ENCODE measurements at regions not wholly inside any gene's neighbourhood (a gene's known extent, or its start where the extent isn't known, plus 50 kb on each side); places are given as distances from the start of the nearest gene placed in this dataset.

DNA sequence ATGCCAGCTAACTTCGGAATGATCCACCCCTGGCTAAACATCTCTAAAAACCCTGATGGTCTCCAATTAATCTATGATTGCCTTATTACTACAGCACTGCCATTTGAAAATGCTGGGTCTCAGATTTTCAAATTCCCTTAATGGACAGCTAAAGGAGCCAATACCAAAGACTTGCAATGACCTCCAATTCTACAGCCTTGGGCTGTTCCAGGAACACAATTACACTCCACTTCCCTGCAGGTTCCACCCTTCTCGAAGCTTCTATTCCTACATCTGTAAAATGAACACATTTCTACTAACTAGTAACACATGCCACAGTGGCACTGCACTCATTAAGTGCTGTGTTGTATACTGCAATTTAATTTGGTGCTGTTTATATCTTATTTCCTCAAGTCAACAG lies 85.7 kb upstream of the AK4 start:
- TF ChIP-seq, protein P1, sequence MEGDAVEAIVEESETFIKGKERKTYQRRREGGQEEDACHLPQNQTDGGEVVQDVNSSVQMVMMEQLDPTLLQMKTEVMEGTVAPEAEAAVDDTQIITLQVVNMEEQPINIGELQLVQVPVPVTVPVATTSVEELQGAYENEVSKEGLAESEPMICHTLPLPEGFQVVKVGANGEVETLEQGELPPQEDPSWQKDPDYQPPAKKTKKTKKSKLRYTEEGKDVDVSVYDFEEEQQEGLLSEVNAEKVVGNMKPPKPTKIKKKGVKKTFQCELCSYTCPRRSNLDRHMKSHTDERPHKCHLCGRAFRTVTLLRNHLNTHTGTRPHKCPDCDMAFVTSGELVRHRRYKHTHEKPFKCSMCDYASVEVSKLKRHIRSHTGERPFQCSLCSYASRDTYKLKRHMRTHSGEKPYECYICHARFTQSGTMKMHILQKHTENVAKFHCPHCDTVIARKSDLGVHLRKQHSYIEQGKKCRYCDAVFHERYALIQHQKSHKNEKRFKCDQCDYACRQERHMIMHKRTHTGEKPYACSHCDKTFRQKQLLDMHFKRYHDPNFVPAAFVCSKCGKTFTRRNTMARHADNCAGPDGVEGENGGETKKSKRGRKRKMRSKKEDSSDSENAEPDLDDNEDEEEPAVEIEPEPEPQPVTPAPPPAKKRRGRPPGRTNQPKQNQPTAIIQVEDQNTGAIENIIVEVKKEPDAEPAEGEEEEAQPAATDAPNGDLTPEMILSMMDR (conservative IDR thresholded peaks at IDR 0.05; ENCODE audit: low read depth, low read length): no peak

DNA sequence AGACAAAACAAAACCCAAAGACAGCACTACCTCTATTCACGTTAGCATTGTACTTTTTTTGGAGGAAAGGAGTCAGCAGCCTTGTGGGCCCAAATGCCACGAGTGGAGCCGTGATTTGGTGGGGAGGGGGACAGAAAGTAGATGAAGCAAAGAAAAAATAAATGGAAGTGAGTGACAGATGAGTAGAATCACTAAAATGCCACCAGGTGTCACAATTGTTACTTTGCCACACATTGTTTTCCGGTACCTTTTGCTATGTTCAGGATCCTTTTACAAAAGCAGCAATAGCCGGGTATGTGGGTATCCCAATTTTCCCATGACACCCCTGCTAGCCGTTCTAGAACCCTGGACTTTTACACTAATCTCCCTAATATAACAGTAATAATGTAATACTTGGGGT lies 85.0 kb upstream of the AK4 start:
- TF ChIP-seq, protein P1 (conservative IDR thresholded peaks at IDR 0.05; ENCODE audit: low read depth, low read length): peak; percentile 42
- no peak overlapping the region for H3K4me3 ChIP-seq (ENCODE audit: low read depth, low read length)
- no peak for DNase-seq (ENCODE audit: low read depth)

More for the DNA sequence above, 85.7 kb upstream of the AK4 start:
- no peak for DNase-seq (ENCODE audit: low read depth)
- no peak overlapping the region for H3K4me3 ChIP-seq (ENCODE audit: low read depth, low read length)

DNA sequence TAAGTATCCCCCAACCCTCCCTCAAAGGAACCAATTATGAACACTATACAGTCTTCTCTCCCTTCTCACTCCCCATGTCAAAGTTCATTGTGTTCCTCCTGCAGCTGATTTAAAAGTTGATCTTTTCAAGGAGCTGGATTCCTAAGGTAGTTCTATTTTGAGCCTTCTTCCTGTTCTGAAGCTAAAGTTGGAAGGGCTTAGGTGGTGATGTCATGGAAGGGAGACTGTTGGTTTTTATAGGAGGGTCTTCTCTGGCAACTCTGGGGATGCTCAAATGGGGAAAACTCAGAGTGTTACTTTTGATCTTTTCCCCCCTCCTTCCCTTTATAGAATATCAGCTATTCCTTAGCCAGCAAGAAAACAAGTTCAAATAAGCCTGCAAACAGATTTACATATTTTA lies 83.0 kb upstream of the AK4 start:
- TF ChIP-seq, protein P1 (conservative IDR thresholded peaks at IDR 0.05; ENCODE audit: low read depth, low read length): no peak
- no peak for DNase-seq (ENCODE audit: low read depth)
- peak overlapping the region; percentile 79 for H3K4me3 ChIP-seq (ENCODE audit: low read depth, low read length)

DNA sequence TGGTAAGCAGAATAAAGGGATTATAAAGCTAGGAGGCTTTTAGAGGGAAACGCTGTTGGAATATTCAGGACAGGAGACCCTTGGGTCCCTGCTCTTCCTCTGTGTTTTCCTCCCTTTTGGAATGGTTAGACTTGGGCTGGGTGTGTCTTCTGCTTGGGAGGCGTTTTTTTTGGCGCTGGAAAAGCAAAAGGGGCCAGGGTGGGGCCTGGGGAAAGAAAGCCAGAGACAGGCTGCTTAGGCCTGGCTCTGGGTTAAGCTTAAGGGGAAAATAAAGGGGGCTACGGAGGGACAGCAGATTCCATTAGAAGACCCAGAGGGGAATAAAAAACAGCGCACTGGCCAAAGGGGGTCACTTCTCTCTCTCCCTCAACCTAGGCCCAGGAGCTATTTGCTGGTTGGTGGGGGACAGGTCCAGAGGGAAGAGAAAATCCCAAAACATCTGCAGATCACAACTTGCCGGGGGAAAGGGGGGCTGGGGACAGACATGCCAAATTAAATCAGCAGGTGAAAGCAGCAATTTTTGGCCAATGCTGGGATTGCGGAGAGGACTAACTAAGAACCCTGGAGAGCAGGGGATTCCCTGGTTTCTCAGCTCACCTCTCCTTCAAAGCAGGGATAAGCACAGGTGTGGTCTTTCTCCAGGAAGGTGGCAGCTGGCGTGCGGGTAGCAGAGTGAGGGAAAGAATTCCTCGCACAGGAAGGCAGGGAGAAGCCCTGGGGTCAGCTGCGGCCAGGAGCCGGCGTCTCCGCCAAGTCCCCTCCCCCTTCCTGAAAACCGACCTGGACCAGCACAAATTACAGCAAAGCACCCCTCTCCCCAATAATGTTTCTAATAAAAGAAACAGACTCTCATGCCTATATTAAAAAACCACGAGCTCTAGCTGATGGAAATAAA lies 82.2 kb upstream of the AK4 start:
- TF ChIP-seq, protein P1 (conservative IDR thresholded peaks at IDR 0.05; ENCODE audit: low read depth, low read length): no peak
- no peak for DNase-seq (ENCODE audit: low read depth)
- H3K4me3 ChIP-seq (ENCODE audit: low read depth, low read length): peak overlapping the region; percentile 79

DNA sequence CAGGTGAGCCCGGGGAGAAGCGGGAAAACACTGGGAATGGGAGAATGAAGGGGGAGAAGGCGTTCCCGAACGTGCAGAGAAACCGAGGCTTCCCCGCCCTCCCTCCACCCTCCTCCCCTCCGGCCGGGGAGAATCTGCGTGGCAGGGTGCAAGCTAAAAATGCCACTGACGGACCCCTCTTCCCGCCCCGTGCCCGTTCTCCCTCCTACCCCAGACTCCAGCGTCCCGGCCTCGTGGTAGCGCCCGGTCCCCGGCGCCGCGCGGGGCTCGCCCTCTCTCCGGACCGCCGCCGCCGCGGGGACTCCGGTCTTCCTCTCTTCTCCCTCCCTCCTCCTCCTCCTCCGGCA lies 81.6 kb upstream of the AK4 start:
- TF ChIP-seq, protein P1 (conservative IDR thresholded peaks at IDR 0.05; ENCODE audit: low read depth, low read length): no peak
- no peak for DNase-seq (ENCODE audit: low read depth)
- H3K4me3 ChIP-seq (ENCODE audit: low read depth, low read length): peak overlapping the region; percentile 79

DNA sequence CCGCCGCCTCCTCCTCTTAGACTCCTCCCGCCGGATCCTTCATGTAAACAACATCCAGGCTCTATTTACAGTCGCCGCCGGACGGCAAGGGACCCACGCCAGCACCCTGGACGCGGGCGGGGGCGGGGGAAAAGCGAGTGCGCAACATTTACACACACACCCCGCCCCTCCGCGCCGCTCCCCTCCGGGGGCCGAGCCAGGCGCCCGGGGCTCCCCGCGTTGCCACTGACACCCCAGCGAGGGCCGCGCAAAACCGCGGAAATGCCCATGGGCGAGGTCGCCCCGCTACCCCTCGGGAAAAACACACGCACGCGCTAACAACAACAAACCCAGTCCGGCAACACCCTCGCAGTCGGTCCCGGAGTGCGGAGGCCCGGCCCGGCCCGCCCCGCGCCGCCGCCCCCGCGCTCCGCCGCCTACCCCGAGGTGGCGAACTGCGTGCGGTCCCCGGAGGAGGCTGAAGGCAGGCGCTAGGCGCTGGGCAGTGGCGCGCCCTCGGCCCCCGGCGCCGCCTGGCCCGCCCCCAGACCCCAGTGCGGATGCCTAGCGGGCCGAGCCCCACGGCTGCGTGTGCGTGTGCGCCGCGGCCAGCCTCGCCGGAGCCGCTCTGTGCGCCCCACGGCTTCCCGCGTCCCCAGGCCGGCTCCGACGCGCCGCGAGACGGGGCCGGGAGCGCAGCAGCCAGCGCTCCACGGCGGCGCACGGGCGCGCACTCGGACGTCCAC lies 81.1 kb upstream of the AK4 start:
- TF ChIP-seq, protein P1 (conservative IDR thresholded peaks at IDR 0.05; ENCODE audit: low read depth, low read length): no peak
- H3K4me3 ChIP-seq (ENCODE audit: low read depth, low read length): peak overlapping the region; percentile 79
- DNase-seq (ENCODE audit: low read depth): no peak

Measured in epithelial cell of proximal tubule (primary cell).